HepG2 (cell line): ENCODE measurements at regions not wholly inside any gene's neighbourhood (a gene's known extent, or its start where the extent isn't known, plus 50 kb on each side); places are given as distances from the start of the nearest gene placed in this dataset.

Experiments used
- ATAC-seq: fragments of 200-7000 bp; cut with Tn5 transposase; 3 replicates; pipeline ENCODE4 v1.9.1; 2020; ENCODE audit warnings: mild to moderate bottlenecking, moderate library complexity
- BruUV-seq: library from RNA; stranded (reverse); fragments of 400-500 nt; replicated peaks from 2 replicates; lab custom pipeline; 2021; lab: Mats Ljungman, UMichigan
- CTCF ChIA-PET: fragments of 300-600 bp; formaldehyde crosslinking; extraction: SDS; loops from one replicate; lab custom pipeline; 2021; ENCODE audit warnings: low total read pairs, inconsistent platforms, low intra/inter-chr PET ratio; lab: Yijun Ruan, JAX
- POLR2A ChIA-PET: fragments of 350-600 bp; sonication (Branson Sonifier 250); formaldehyde crosslinking; loops from one replicate; lab custom pipeline; 2020; ENCODE audit warnings: antibody characterized with exemption, inconsistent platforms; lab: Yijun Ruan, JAX
- DNase-seq: peaks from one replicate; pipeline ENCODE4 v3.0.0-alpha.2; 2015; ENCODE audit warnings: low spot score
- FAIRE-seq: peaks from 3 replicates; lab custom pipeline; 2011; peaks lifted over from hg19 to GRCh38; lab: Jason Lieb, UNC
- H2AFZ ChIP-seq: one replicate; pipeline ENCODE4 v1.6.1; 2011; ENCODE audit warnings: low read length, inconsistent platforms
- H3K27ac ChIP-seq: fragments of 300-600 bp; 3 replicates; pipeline ENCODE4 v1.8.0; 2011; ENCODE audit warnings: mixed run types, mild to moderate bottlenecking, mixed read lengths, low read length, inconsistent platforms; ENCODE audit not compliant: insufficient read depth; ENCODE audit errors: extremely low read length
- H3K27me3 ChIP-seq, 2 experiments: fragments of 200-600 bp in 1 of 2; 2 replicates in 1 of 2; 3 replicates in 1 of 2; pipeline versions ENCODE4 v1.6.0 to v1.8.0; 2011; ENCODE audit warnings: low read length in 2 of 2, mild to moderate bottlenecking in 2 of 2, moderate library complexity in 2 of 2, inconsistent platforms in 1 of 2; ENCODE audit not compliant: insufficient read depth in 2 of 2, control insufficient read depth in 1 of 2
- H3K36me3 ChIP-seq, 2 experiments: fragments of 200-600 bp in 1 of 2; replicated peaks in 1 of 2; 2 replicates in 1 of 2; 3 replicates in 1 of 2; pipeline versions ENCODE4 v1.5.1 to v1.8.0; 2011; ENCODE audit warnings: low read length in 2 of 2, inconsistent platforms in 1 of 2; ENCODE audit not compliant: insufficient read depth in 2 of 2, control insufficient read depth in 1 of 2
- H3K4me1 ChIP-seq: 2 replicates; pipeline ENCODE4 v1.5.1; 2012; ENCODE audit warnings: low read length, inconsistent platforms; ENCODE audit not compliant: insufficient read depth
- H3K4me2 ChIP-seq: 2 replicates; pipeline ENCODE4 v1.6.0; 2011; ENCODE audit warnings: low read depth, low read length, inconsistent platforms
- H3K4me3 ChIP-seq, 3 experiments: fragments of 200-600 bp in 1 of 3; sonication (generic), shearing (Covaris generic) in 1 of 3; replicated peaks in 1 of 3; 2 replicates each; pipeline ENCODE4 v1.5.1; 2011 to 2016; ENCODE audit warnings: low read length in 3 of 3, inconsistent platforms in 2 of 3, low read depth in 2 of 3, mild to moderate bottlenecking in 2 of 3, control low read depth in 1 of 3, mixed read lengths in 1 of 3; ENCODE audit not compliant: insufficient read depth in 1 of 3
- H3K79me2 ChIP-seq: one replicate; pipeline ENCODE4 v1.6.1; 2011; ENCODE audit warnings: low read length, inconsistent platforms; ENCODE audit not compliant: insufficient read depth
- H3K9ac ChIP-seq: 2 replicates; pipeline ENCODE4 v1.6.0; 2011; ENCODE audit warnings: mild to moderate bottlenecking, low read depth, low read length, inconsistent platforms; ENCODE audit not compliant: insufficient read depth
- H3K9me3 ChIP-seq: 2 replicates; pipeline ENCODE4 v1.5.1; 2012; ENCODE audit warnings: mild to moderate bottlenecking, low read length
- H4K20me1 ChIP-seq: 2 replicates; pipeline ENCODE4 v1.6.0; 2011; ENCODE audit warnings: inconsistent platforms, mild to moderate bottlenecking, low read length, moderate library complexity; ENCODE audit not compliant: insufficient read depth
- AFF4 ChIP-seq: sonication (generic); formaldehyde crosslinking; IDR thresholded peaks from 2 replicates; pipeline ENCODE4 v1.4.0; 2020; ENCODE audit warnings: missing genetic modification reagents
- CHCHD3 ChIP-seq: sonication (generic); formaldehyde crosslinking; IDR thresholded peaks from 2 replicates; pipeline ENCODE4 v1.8.0; 2022; ENCODE audit warnings: mild to moderate bottlenecking, missing genetic modification reagents, moderate library complexity
- ELK4 ChIP-seq: sonication (generic); formaldehyde crosslinking; IDR thresholded peaks from 2 replicates; pipeline ENCODE4 v1.9.0; 2021; ENCODE audit warnings: missing genetic modification reagents, borderline replicate concordance
- MTF1 ChIP-seq: sonication (generic); formaldehyde crosslinking; IDR thresholded peaks from 2 replicates; pipeline ENCODE4 v1.5.0; 2020; ENCODE audit warnings: missing genetic modification reagents
- TP53 ChIP-seq: sonication (generic); formaldehyde crosslinking; conservative IDR thresholded peaks from 2 replicates; pipeline ENCODE4 v1.4.0; 2020; ENCODE audit warnings: missing genetic modification reagents
- ZC3H4 ChIP-seq: sonication (generic); formaldehyde crosslinking; IDR thresholded peaks from 2 replicates; pipeline ENCODE4 v1.4.0; 2020; ENCODE audit warnings: missing genetic modification reagents, borderline replicate concordance
- ZFP62 ChIP-seq: sonication (generic); formaldehyde crosslinking; IDR thresholded peaks from 2 replicates; pipeline ENCODE4 v1.4.0; 2020; ENCODE audit warnings: missing genetic modification reagents
- ZMYM3 ChIP-seq: sonication (generic); formaldehyde crosslinking; IDR thresholded peaks from 2 replicates; pipeline ENCODE4 v1.5.1; 2020; ENCODE audit warnings: mild to moderate bottlenecking, missing genetic modification reagents
- WGBS: methylation state at CpG from one replicate; pipeline ENCODE4 v1.1.6; 2017; ENCODE audit warnings: low lambda C conversion rate; 5-methylcytosine and 5-hydroxymethylcytosine counted together
- in situ Hi-C: cut with HindIII; loops from 2 replicates; pipeline ENCODE4 v1.10.0; 2017; ENCODE audit warnings: low pct_unique_long_range_greater_than_20kb; ENCODE audit not compliant: extremely low pct_ligation_motif_present
- intact Hi-C: fragments of 100-400 bp; cut with micrococcal nuclease; formaldehyde crosslinking; loops from one replicate; pipeline ENCODE4 v1.10.0; 2022; ENCODE audit not compliant: unreplicated experiment

- ChIA-PET POLR2A (no interaction called here), CTCF (no interaction called here)
- DNase-seq (no peak), ATAC-seq (no peak), FAIRE-seq (no peak)
- 39% methylated on average over 6 of the region's 6 CpGs for WGBS
- no TSS peak for BruUV-seq
- no peak overlapping the region for H3K4me3 ChIP-seq
- no peaks in the 10 kb centered on the region for H3K79me2 ChIP-seq
- no peaks in the 10 kb centered on the region for H3K9me3 ChIP-seq
- intact Hi-C loops, result no loop called here
- no peak overlapping the region for H2AFZ ChIP-seq
- no peaks in the 10 kb centered on the region for H3K4me1 ChIP-seq
- H3K4me2 ChIP-seq, result no peak overlapping the region
- TF ChIP-seq ZFP62 (CRISPR knock-in tag) (no peak), ZMYM3 (CRISPR knock-in tag) (no peak), ELK4 (CRISPR knock-in tag) (no peak), ZC3H4 (no peak)
- H3K27ac ChIP-seq, result no peak overlapping the region
- no peaks in the 10 kb centered on the region for H4K20me1 ChIP-seq
- no peaks in the 10 kb centered on the region for H3K27me3 ChIP-seq
- H3K36me3 ChIP-seq, result no peaks in the 10 kb centered on the region
- in situ Hi-C loops, result no loop called here
- no peak overlapping the region for H3K9ac ChIP-seq
Observed at GRCh38 chr7:67843001-67843565, 846.5 kb downstream of the TYW1 start.

- ChIA-PET CTCF (no interaction called here), POLR2A (no interaction called here)
- ATAC-seq, result no peak
- intact Hi-C loops, result no loop called here
- in situ Hi-C loops, result no loop called here
- no TSS peak for BruUV-seq
- Histone ChIP-seq H3K4me2 (no peak overlapping the region), H3K36me3 (no peaks in the 10 kb centered on the region), H3K27me3 (no peaks in the 10 kb centered on the region), H3K9me3 (no peaks in the 10 kb centered on the region), H3K9ac (no peak overlapping the region), H3K79me2 (no peaks in the 10 kb centered on the region), H3K4me3 (no peak overlapping the region), H3K4me1 (no peaks in the 10 kb centered on the region), H3K27ac (no peak overlapping the region), H4K20me1 (no peaks in the 10 kb centered on the region), H2AFZ (no peak overlapping the region)
- 38% methylated on average over 4 of the region's 4 CpGs for WGBS
- no peak for FAIRE-seq
- no peak for DNase-seq
- no peak for TF ChIP-seq AFF4 (CRISPR knock-in tag)
- no peak for TF ChIP-seq CHCHD3 (CRISPR knock-in tag)
- TF ChIP-seq MTF1, result no peak
- no peak for TF ChIP-seq TP53 (CRISPR knock-in tag)
Observed at GRCh38 chr7:67843615-67844014, 847.0 kb downstream of the TYW1 start.
